ENCODE measurements at regions not wholly inside any gene's neighbourhood (a gene's known extent, or its start where the extent isn't known, plus 50 kb on each side); places are given as distances from the start of the nearest gene placed in this dataset.
"Not testable (repeated sequence)": the region's sequence is repeated elsewhere in the genome, so short reads cannot be mapped to it uniquely, and the experiment has no call there.

GRCh38 chr15:45790325-45790943 is 155.6 kb downstream of the SQOR start:
- intact Hi-C loops (cut with micrococcal nuclease) = loop anchor here (1.0 kb wide), 2 partner anchors 75 to 85 kb away; no protein-coding TSS in a partner anchor
- no peaks in the 10 kb centered on the region for H3K4me1 Mint-ChIP-seq (ENCODE audit: low read depth)
- H3K4me3 Mint-ChIP-seq = no peak overlapping the region
- no peaks in the 10 kb centered on the region for H3K36me3 Mint-ChIP-seq (ENCODE audit: low read depth)
- no peak overlapping the region for H3K27ac Mint-ChIP-seq
- H3K9me3 Mint-ChIP-seq = no peaks in the 10 kb centered on the region
- DNase-seq (ENCODE audit: low spot score) = no peak
- H3K27me3 Mint-ChIP-seq (ENCODE audit: insufficient read depth) = peaks cover 8% of the 10 kb centered on the region

- no peak for DNase-seq (ENCODE audit: low spot score)
- intact Hi-C loops (cut with micrococcal nuclease) = no loop called here
- Mint-ChIP-seq H3K36me3 (ENCODE audit: low read depth) (no peaks in the 10 kb centered on the region), H3K4me1 (ENCODE audit: low read depth) (no peaks in the 10 kb centered on the region), H3K4me3 (no peak overlapping the region), H3K9me3 (no peaks in the 10 kb centered on the region), H3K27ac (no peak overlapping the region), H3K27me3 (ENCODE audit: insufficient read depth) (peaks cover 10% of the 10 kb centered on the region)
Measured at GRCh38 chr15:45794304-45794703, 159.5 kb downstream of the SQOR start.

- Mint-ChIP-seq H3K27me3 (ENCODE audit: insufficient read depth) (peaks cover 10% of the 10 kb centered on the region), H3K36me3 (ENCODE audit: low read depth) (no peaks in the 10 kb centered on the region), H3K27ac (no peak overlapping the region), H3K9me3 (no peaks in the 10 kb centered on the region), H3K4me3 (no peak overlapping the region), H3K4me1 (ENCODE audit: low read depth) (no peaks in the 10 kb centered on the region)
- DNase-seq (ENCODE audit: low spot score) = no peak
- intact Hi-C loops (cut with micrococcal nuclease) = no loop called here
Measured at GRCh38 chr15:45794712-45795439, 160.0 kb downstream of the SQOR start.

GRCh38 chr15:45795440-45796069 is 160.7 kb downstream of the SQOR start:
- Mint-ChIP-seq H3K9me3 (no peaks in the 10 kb centered on the region), H3K36me3 (ENCODE audit: low read depth) (no peaks in the 10 kb centered on the region), H3K4me3 (no peak overlapping the region), H3K27me3 (ENCODE audit: insufficient read depth) (peaks cover 10% of the 10 kb centered on the region), H3K27ac (no peak overlapping the region), H3K4me1 (ENCODE audit: low read depth) (no peaks in the 10 kb centered on the region)
- no peak for DNase-seq (ENCODE audit: low spot score)
- intact Hi-C loops (cut with micrococcal nuclease) = no loop called here

GRCh38 chr15:45796433-45796832 is 161.6 kb downstream of the SQOR start:
- no peaks in the 10 kb centered on the region for H3K4me1 Mint-ChIP-seq (ENCODE audit: low read depth)
- H3K36me3 Mint-ChIP-seq (ENCODE audit: low read depth) = no peaks in the 10 kb centered on the region
- no peak overlapping the region for H3K4me3 Mint-ChIP-seq
- intact Hi-C loops (cut with micrococcal nuclease) = no loop called here
- H3K27ac Mint-ChIP-seq = no peak overlapping the region
- no peak for DNase-seq (ENCODE audit: low spot score)
- H3K9me3 Mint-ChIP-seq = no peaks in the 10 kb centered on the region
- H3K27me3 Mint-ChIP-seq (ENCODE audit: insufficient read depth) = peaks cover 10% of the 10 kb centered on the region

GRCh38 chr15:45799508-45799907 is 164.7 kb downstream of the SQOR start:
- intact Hi-C loops (cut with micrococcal nuclease) = no loop called here
- H3K4me3 Mint-ChIP-seq = no peak overlapping the region
- H3K27ac Mint-ChIP-seq = no peak overlapping the region
- H3K27me3 Mint-ChIP-seq (ENCODE audit: insufficient read depth) = peaks cover 6% of the 10 kb centered on the region
- no peaks in the 10 kb centered on the region for H3K4me1 Mint-ChIP-seq (ENCODE audit: low read depth)
- H3K9me3 Mint-ChIP-seq = no peaks in the 10 kb centered on the region
- H3K36me3 Mint-ChIP-seq (ENCODE audit: low read depth) = no peaks in the 10 kb centered on the region
- DNase-seq (ENCODE audit: low spot score) = no peak

- no peaks in the 10 kb centered on the region for H3K36me3 Mint-ChIP-seq (ENCODE audit: low read depth)
Measured at GRCh38 chr15:45801543-45801942, 166.7 kb downstream of the SQOR start.

GRCh38 chr15:45802140-45802539 is 167.3 kb downstream of the SQOR start:
- H3K27me3 Mint-ChIP-seq (ENCODE audit: insufficient read depth) = no peaks in the 10 kb centered on the region
- H3K4me1 Mint-ChIP-seq (ENCODE audit: low read depth) = no peaks in the 10 kb centered on the region
- DNase-seq (ENCODE audit: low spot score) = no peak
- intact Hi-C loops (cut with micrococcal nuclease) = no loop called here
- H3K9me3 Mint-ChIP-seq = no peaks in the 10 kb centered on the region
- no peak overlapping the region for H3K27ac Mint-ChIP-seq
- no peaks in the 10 kb centered on the region for H3K36me3 Mint-ChIP-seq (ENCODE audit: low read depth)
- no peak overlapping the region for H3K4me3 Mint-ChIP-seq

More at GRCh38 chr15:45801543-45801942, 166.7 kb downstream of the SQOR start:
- Mint-ChIP-seq H3K4me3 (no peak overlapping the region), H3K4me1 (ENCODE audit: low read depth) (no peaks in the 10 kb centered on the region), H3K9me3 (no peaks in the 10 kb centered on the region), H3K27me3 (ENCODE audit: insufficient read depth) (no peaks in the 10 kb centered on the region), H3K27ac (no peak overlapping the region)
- intact Hi-C loops (cut with micrococcal nuclease) = no loop called here
- no peak for DNase-seq (ENCODE audit: low spot score)

DNA sequence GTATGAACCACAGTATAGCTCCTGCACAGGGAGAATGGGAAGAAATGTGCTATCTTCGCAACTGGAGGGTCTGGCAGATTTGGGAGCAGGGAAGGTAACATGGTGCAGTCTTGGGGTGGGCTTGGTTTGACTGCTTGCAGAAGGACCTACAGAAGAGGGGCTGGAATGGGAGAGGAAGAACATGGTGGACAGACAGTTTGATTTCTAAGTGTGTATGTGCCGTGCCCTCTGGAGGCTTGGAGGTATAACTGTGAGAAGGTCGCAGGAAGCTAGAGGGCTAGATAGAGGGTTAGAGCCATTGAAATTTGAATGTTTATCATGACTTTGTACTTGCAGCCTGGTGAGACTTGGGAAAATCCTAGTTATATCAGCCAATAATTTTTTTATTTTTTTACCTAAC is 169.2 kb downstream of the SQOR start:
- intact Hi-C loops (cut with micrococcal nuclease) = no loop called here
- no peaks in the 10 kb centered on the region for H3K9me3 Mint-ChIP-seq
- no peak overlapping the region for H3K4me3 Mint-ChIP-seq
- no peaks in the 10 kb centered on the region for H3K4me1 Mint-ChIP-seq (ENCODE audit: low read depth)
- H3K36me3 Mint-ChIP-seq (ENCODE audit: low read depth) = no peaks in the 10 kb centered on the region
- no peak overlapping the region for H3K27ac Mint-ChIP-seq
- DNase-seq (ENCODE audit: low spot score) = no peak
- H3K27me3 Mint-ChIP-seq (ENCODE audit: insufficient read depth) = no peaks in the 10 kb centered on the region

- no peaks in the 10 kb centered on the region for H3K4me1 Mint-ChIP-seq (ENCODE audit: low read depth)
- no peak for DNase-seq (ENCODE audit: low spot score)
- H3K9me3 Mint-ChIP-seq = peaks cover 1% of the 10 kb centered on the region
- intact Hi-C loops (cut with micrococcal nuclease) = no loop called here
- H3K4me3 Mint-ChIP-seq = no peak overlapping the region
- H3K27ac Mint-ChIP-seq = no peak overlapping the region
- H3K36me3 Mint-ChIP-seq (ENCODE audit: low read depth) = no peaks in the 10 kb centered on the region
- H3K27me3 Mint-ChIP-seq (ENCODE audit: insufficient read depth) = no peaks in the 10 kb centered on the region
Measured at GRCh38 chr15:45810201-45810600, 175.4 kb downstream of the SQOR start.

- H3K9me3 Mint-ChIP-seq = peaks cover 5% of the 10 kb centered on the region
- no peak overlapping the region for H3K4me3 Mint-ChIP-seq
- intact Hi-C loops (cut with micrococcal nuclease) = no loop called here
- no peak overlapping the region for H3K27ac Mint-ChIP-seq
- H3K36me3 Mint-ChIP-seq (ENCODE audit: low read depth) = no peaks in the 10 kb centered on the region
- DNase-seq (ENCODE audit: low spot score) = no peak
- no peaks in the 10 kb centered on the region for H3K27me3 Mint-ChIP-seq (ENCODE audit: insufficient read depth)
- H3K4me1 Mint-ChIP-seq (ENCODE audit: low read depth) = no peaks in the 10 kb centered on the region
Measured at GRCh38 chr15:45812200-45812599, 177.4 kb downstream of the SQOR start.

DNA sequence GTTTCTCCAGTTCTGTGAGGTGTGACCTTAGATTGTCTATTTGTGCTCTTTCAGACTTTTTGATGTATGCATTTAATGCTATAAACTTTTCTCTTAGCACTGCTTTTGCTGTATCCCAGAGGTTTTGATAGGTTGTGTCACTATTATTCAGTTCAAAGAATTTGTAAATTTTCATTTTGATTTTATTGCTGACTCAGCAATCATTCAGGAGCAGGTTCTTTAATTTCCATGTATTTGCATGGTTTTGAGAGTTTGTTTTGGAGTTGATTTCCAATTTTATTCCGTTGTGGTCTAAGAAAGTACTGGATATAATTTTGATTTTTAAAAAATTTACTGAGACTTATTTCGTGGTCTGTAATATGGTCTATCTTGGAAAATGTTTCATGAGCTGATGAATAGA is 182.7 kb downstream of the SQOR start:
- intact Hi-C loops (cut with micrococcal nuclease) = not testable (repeated sequence)

GRCh38 chr15:45821390-45821789 is 186.6 kb downstream of the SQOR start:
- Mint-ChIP-seq H3K27me3 (ENCODE audit: insufficient read depth) (no peaks in the 10 kb centered on the region), H3K36me3 (ENCODE audit: low read depth) (no peaks in the 10 kb centered on the region), H3K4me1 (ENCODE audit: low read depth) (no peaks in the 10 kb centered on the region), H3K9me3 (peaks cover 4% of the 10 kb centered on the region), H3K4me3 (no peak overlapping the region), H3K27ac (no peak overlapping the region)
- intact Hi-C loops (cut with micrococcal nuclease) = no loop called here
- DNase-seq (ENCODE audit: low spot score) = no peak

More for the DNA sequence above, 182.7 kb downstream of the SQOR start:
- H3K27ac Mint-ChIP-seq; H3K27me3 Mint-ChIP-seq (ENCODE audit: insufficient read depth); H3K36me3 Mint-ChIP-seq (ENCODE audit: low read depth); H3K4me1 Mint-ChIP-seq (ENCODE audit: low read depth); H3K4me3 Mint-ChIP-seq; DNase-seq (ENCODE audit: low spot score); H3K9me3 Mint-ChIP-seq: not testable (repeated sequence)
